ENCODE measurements at regions not wholly inside any gene's neighbourhood (a gene's known extent, or its start where the extent isn't known, plus 50 kb on each side); places are given as distances from the start of the nearest gene placed in this dataset.

DNA sequence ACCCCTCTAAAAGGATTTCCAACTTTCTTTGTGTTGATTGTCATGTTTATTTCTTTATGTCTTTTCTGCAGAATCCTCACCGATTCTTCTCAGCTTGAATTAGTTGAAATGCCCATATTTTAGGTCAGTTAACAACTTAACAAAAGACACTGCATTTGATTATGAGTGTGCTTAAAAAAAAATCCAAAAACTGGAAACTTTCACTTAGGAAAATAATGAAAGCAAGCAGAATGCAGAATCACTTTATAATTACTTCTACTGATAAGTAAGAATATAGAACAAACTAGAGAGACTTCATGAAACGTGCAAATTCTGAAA, 111.0 kb upstream of the PTPN13 start:
- Histone ChIP-seq H3K9me2 (ENCODE audit: insufficient read depth, low read length) (no peaks in the 10 kb centered on the region), H2AFZ (ENCODE audit: low read depth, low read length) (no peak overlapping the region), H3K4me2 (ENCODE audit: low read length) (peak overlapping the region; percentile 64), H3K9ac (ENCODE audit: low read length) (no peak overlapping the region), H3K27me3 (ENCODE audit: insufficient read depth, low read depth, low read length) (peaks cover 11% of the 10 kb centered on the region), H3K4me3 (ENCODE audit: low read length) (peak overlapping the region; percentile 35), H3K27ac (ENCODE audit: low read length) (no peak overlapping the region), H3F3A (ENCODE audit: insufficient read depth, low read length, poor library complexity, severe bottlenecking) (peaks cover 15% of the 10 kb centered on the region), H3K9me3 (ENCODE audit: low read length) (no peaks in the 10 kb centered on the region), H3K36me3 (ENCODE audit: insufficient read depth, low read length) (no peaks in the 10 kb centered on the region), H3K79me2 (replicated peaks; ENCODE audit: insufficient read depth, low read length) (no peaks in the 10 kb centered on the region), H4K20me1 (ENCODE audit: insufficient read depth) (no peaks in the 10 kb centered on the region)
- no peak for TF ChIP-seq RAD21 (conservative IDR thresholded peaks at IDR 0.05)
- TF ChIP-seq EZH2 (IDR thresholded peaks at IDR 0.05; ENCODE audit: borderline replicate concordance, insufficient read depth, low read length, poor library complexity, severe bottlenecking), result no peak
- TF ChIP-seq, protein P1, sequence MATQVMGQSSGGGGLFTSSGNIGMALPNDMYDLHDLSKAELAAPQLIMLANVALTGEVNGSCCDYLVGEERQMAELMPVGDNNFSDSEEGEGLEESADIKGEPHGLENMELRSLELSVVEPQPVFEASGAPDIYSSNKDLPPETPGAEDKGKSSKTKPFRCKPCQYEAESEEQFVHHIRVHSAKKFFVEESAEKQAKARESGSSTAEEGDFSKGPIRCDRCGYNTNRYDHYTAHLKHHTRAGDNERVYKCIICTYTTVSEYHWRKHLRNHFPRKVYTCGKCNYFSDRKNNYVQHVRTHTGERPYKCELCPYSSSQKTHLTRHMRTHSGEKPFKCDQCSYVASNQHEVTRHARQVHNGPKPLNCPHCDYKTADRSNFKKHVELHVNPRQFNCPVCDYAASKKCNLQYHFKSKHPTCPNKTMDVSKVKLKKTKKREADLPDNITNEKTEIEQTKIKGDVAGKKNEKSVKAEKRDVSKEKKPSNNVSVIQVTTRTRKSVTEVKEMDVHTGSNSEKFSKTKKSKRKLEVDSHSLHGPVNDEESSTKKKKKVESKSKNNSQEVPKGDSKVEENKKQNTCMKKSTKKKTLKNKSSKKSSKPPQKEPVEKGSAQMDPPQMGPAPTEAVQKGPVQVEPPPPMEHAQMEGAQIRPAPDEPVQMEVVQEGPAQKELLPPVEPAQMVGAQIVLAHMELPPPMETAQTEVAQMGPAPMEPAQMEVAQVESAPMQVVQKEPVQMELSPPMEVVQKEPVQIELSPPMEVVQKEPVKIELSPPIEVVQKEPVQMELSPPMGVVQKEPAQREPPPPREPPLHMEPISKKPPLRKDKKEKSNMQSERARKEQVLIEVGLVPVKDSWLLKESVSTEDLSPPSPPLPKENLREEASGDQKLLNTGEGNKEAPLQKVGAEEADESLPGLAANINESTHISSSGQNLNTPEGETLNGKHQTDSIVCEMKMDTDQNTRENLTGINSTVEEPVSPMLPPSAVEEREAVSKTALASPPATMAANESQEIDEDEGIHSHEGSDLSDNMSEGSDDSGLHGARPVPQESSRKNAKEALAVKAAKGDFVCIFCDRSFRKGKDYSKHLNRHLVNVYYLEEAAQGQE (IDR thresholded peaks at IDR 0.05; ENCODE audit: borderline replicate concordance), result no peak
- no peak for TF ChIP-seq POLR2AphosphoS5 (IDR thresholded peaks at IDR 0.05)

DNA sequence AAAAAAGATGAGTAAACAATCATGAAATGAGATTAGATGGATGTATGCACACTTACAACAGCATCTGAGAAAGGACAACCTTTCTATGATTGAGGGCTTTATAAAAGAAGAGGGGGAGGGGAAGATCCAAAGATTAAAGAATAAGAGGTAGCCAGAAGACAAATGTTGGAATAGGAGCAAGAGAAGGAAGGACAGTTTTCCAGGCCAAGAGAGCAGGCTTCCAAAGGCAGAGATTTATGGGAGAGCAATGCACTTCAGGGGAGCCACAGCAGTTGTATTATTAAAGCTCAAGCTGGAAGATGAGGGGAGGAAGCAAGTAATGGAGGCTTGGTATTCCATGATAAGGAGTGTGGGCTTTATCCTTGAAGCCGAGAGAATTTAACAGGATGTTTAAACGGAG, 110.3 kb upstream of the PTPN13 start:
- Histone ChIP-seq H3K4me2 (ENCODE audit: low read length) (no peak overlapping the region), H2AFZ (ENCODE audit: low read depth, low read length) (no peak overlapping the region), H4K20me1 (ENCODE audit: insufficient read depth) (no peaks in the 10 kb centered on the region), H3K9ac (ENCODE audit: low read length) (no peak overlapping the region), H3F3A (ENCODE audit: insufficient read depth, low read length, poor library complexity, severe bottlenecking) (peaks cover 15% of the 10 kb centered on the region), H3K9me2 (ENCODE audit: insufficient read depth, low read length) (no peaks in the 10 kb centered on the region), H3K79me2 (replicated peaks; ENCODE audit: insufficient read depth, low read length) (no peaks in the 10 kb centered on the region), H3K9me3 (ENCODE audit: low read length) (no peaks in the 10 kb centered on the region), H3K27me3 (ENCODE audit: insufficient read depth, low read depth, low read length) (peaks cover 11% of the 10 kb centered on the region), H3K27ac (ENCODE audit: low read length) (no peak overlapping the region), H3K4me3 (ENCODE audit: low read length) (no peak overlapping the region), H3K36me3 (ENCODE audit: insufficient read depth, low read length) (no peaks in the 10 kb centered on the region)
- no peak for TF ChIP-seq EP300 (conservative IDR thresholded peaks at IDR 0.05; ENCODE audit: poor library complexity, severe bottlenecking)
- no peak for TF ChIP-seq RAD21 (conservative IDR thresholded peaks at IDR 0.05)
- TF ChIP-seq MXI1 (conservative IDR thresholded peaks at IDR 0.05; ENCODE audit: poor library complexity, severe bottlenecking), result no peak
- no peak for TF ChIP-seq POLR2AphosphoS5 (IDR thresholded peaks at IDR 0.05)
- no peak for TF ChIP-seq SMC3 (conservative IDR thresholded peaks at IDR 0.05; ENCODE audit: poor library complexity)
- TF ChIP-seq, protein P2, sequence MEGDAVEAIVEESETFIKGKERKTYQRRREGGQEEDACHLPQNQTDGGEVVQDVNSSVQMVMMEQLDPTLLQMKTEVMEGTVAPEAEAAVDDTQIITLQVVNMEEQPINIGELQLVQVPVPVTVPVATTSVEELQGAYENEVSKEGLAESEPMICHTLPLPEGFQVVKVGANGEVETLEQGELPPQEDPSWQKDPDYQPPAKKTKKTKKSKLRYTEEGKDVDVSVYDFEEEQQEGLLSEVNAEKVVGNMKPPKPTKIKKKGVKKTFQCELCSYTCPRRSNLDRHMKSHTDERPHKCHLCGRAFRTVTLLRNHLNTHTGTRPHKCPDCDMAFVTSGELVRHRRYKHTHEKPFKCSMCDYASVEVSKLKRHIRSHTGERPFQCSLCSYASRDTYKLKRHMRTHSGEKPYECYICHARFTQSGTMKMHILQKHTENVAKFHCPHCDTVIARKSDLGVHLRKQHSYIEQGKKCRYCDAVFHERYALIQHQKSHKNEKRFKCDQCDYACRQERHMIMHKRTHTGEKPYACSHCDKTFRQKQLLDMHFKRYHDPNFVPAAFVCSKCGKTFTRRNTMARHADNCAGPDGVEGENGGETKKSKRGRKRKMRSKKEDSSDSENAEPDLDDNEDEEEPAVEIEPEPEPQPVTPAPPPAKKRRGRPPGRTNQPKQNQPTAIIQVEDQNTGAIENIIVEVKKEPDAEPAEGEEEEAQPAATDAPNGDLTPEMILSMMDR (IDR thresholded peaks at IDR 0.05; ENCODE audit: poor library complexity, severe bottlenecking), result no peak
- TF ChIP-seq, protein P1 (IDR thresholded peaks at IDR 0.05; ENCODE audit: borderline replicate concordance), result no peak
- no peak for TF ChIP-seq TAF1 (IDR thresholded peaks at IDR 0.05; ENCODE audit: low read depth)
- no peak for TF ChIP-seq EZH2 (IDR thresholded peaks at IDR 0.05; ENCODE audit: borderline replicate concordance, insufficient read depth, low read length, poor library complexity, severe bottlenecking)

Measured in neural cell (in vitro differentiated cells).